KBM-7 (cell line): ENCODE measurements at regions not wholly inside any gene's neighbourhood (a gene's known extent, or its start where the extent isn't known, plus 50 kb on each side); places are given as distances from the start of the nearest gene placed in this dataset.

Experiments
- DNase-seq: peaks from one replicate; pipeline ENCODE4 v3.0.0-alpha.2; 2015
- in situ Hi-C: fragments of 300-500 bp; cut with MboI; formaldehyde crosslinking; loops from 2 replicates; pipeline ENCODE4 v1.14.3; 2020; ENCODE audit warnings: low sequenced_read_pairs, low pct_unique_long_range_greater_than_20kb, mixed read lengths

- in situ Hi-C loops: no loop called here
- no peak for DNase-seq
These were observed 189.7 kb upstream of the STT3B start for GRCh38 chr3:31343075-31343474.

- in situ Hi-C loops: no loop called here
- DNase-seq: no peak
These were observed 187.1 kb upstream of the STT3B start for GRCh38 chr3:31345581-31345980.

- in situ Hi-C loops: no loop called here
- no peak for DNase-seq
These were observed 186.2 kb upstream of the STT3B start for GRCh38 chr3:31346542-31346979.

GRCh38 chr3:31349001-31349748, 183.6 kb upstream of the STT3B start:
- DNase-seq: no peak
- in situ Hi-C loops: no loop called here

- in situ Hi-C loops: no loop called here
These were observed 182.4 kb upstream of the STT3B start for GRCh38 chr3:31350307-31350706.

GRCh38 chr3:31352331-31352730, 180.4 kb upstream of the STT3B start:
- in situ Hi-C loops: no loop called here
- DNase-seq: no peak

More at GRCh38 chr3:31350307-31350706, 182.4 kb upstream of the STT3B start:
- no peak for DNase-seq

GRCh38 chr3:31353166-31353565, 179.6 kb upstream of the STT3B start:
- DNase-seq: no peak
- in situ Hi-C loops: no loop called here

GRCh38 chr3:31354373-31354772, 178.4 kb upstream of the STT3B start:
- in situ Hi-C loops: no loop called here
- no peak for DNase-seq

GRCh38 chr3:31355807-31356206, 176.9 kb upstream of the STT3B start:
- DNase-seq: no peak
- in situ Hi-C loops: no loop called here

GRCh38 chr3:31356941-31357340, 175.8 kb upstream of the STT3B start:
- in situ Hi-C loops: no loop called here
- DNase-seq: peak; percentile 22

GRCh38 chr3:31357451-31357850, 175.3 kb upstream of the STT3B start:
- DNase-seq: no peak
- in situ Hi-C loops: no loop called here

GRCh38 chr3:31358473-31359070, 174.2 kb upstream of the STT3B start:
- in situ Hi-C loops: no loop called here
- no peak for DNase-seq

- no peak for DNase-seq
- in situ Hi-C loops: no loop called here
These were observed 171.1 kb upstream of the STT3B start for GRCh38 chr3:31361371-31362273.

GRCh38 chr3:31364188-31364587, 168.5 kb upstream of the STT3B start:
- no peak for DNase-seq
- in situ Hi-C loops: no loop called here

GRCh38 chr3:31364711-31365110, 168.0 kb upstream of the STT3B start:
- in situ Hi-C loops: no loop called here
- DNase-seq: no peak

- DNase-seq: no peak
- in situ Hi-C loops: no loop called here
These were observed 165.2 kb upstream of the STT3B start for GRCh38 chr3:31367518-31367917.

GRCh38 chr3:31369637-31370379, 162.9 kb upstream of the STT3B start:
- DNase-seq: no peak
- in situ Hi-C loops: no loop called here

GRCh38 chr3:31370380-31370666, 162.4 kb upstream of the STT3B start:
- in situ Hi-C loops: no loop called here
- DNase-seq: no peak

- in situ Hi-C loops: no loop called here
- no peak for DNase-seq
These were observed 162.0 kb upstream of the STT3B start for GRCh38 chr3:31370681-31371080.
